WTC11 (cell line): ENCODE measurements at regions not wholly inside any gene's neighbourhood (a gene's known extent, or its start where the extent isn't known, plus 50 kb on each side); places are given as distances from the start of the nearest gene placed in this dataset.
A peak's percentile ranks its signal among the peaks of the same experiment; 100 is the strongest.

Experiments
- CBFB ChIP-seq: sonication (generic); formaldehyde crosslinking; IDR thresholded peaks from 2 replicates; pipeline ENCODE4 v1.8.1; 2022; ENCODE audit warnings: mild to moderate bottlenecking, low read depth, missing genetic modification reagents
- CREB1 ChIP-seq: sonication (generic); formaldehyde crosslinking; IDR thresholded peaks from 2 replicates; pipeline ENCODE4 v1.8.0; 2023; ENCODE audit warnings: mild to moderate bottlenecking, missing genetic modification reagents
- CREM ChIP-seq: sonication (generic); formaldehyde crosslinking; IDR thresholded peaks from 2 replicates; pipeline ENCODE4 v1.8.1; 2022; ENCODE audit warnings: mild to moderate bottlenecking, missing genetic modification reagents, moderate library complexity
- ESRRA ChIP-seq: sonication (generic); formaldehyde crosslinking; IDR thresholded peaks from 2 replicates; pipeline ENCODE4 v1.8.1; 2022; ENCODE audit warnings: mild to moderate bottlenecking, missing genetic modification reagents, borderline replicate concordance
- JUN ChIP-seq: sonication (generic); formaldehyde crosslinking; IDR thresholded peaks from 2 replicates; pipeline ENCODE4 v1.8.0; 2023; ENCODE audit warnings: mild to moderate bottlenecking, missing genetic modification reagents
- KAT7 ChIP-seq: sonication (generic); formaldehyde crosslinking; IDR thresholded peaks from 2 replicates; pipeline ENCODE4 v1.8.1; 2023; ENCODE audit warnings: missing genetic modification reagents, mild to moderate bottlenecking, borderline replicate concordance
- NR1H2 ChIP-seq: sonication (generic); formaldehyde crosslinking; IDR thresholded peaks from 2 replicates; pipeline ENCODE4 v1.9.0; 2021; ENCODE audit warnings: mild to moderate bottlenecking, moderate library complexity, missing genetic modification reagents
- TF ChIP-seq, protein P1 (sequence below): fragments of 200-600 bp; IDR thresholded peaks from 2 replicates; pipeline ENCODE4 v1.8.0; 2022; ENCODE audit warnings: antibody characterized with exemption
- TF ChIP-seq, protein P2 (sequence below): sonication (generic); formaldehyde crosslinking; IDR thresholded peaks from 2 replicates; pipeline ENCODE4 v1.8.0; 2022; ENCODE audit warnings: mild to moderate bottlenecking, missing genetic modification reagents
- TF ChIP-seq, protein P3 (sequence below): sonication (generic); formaldehyde crosslinking; IDR thresholded peaks from 2 replicates; pipeline ENCODE4 v1.8.1; 2022; ENCODE audit warnings: mild to moderate bottlenecking, moderate library complexity, missing genetic modification reagents
- TF ChIP-seq, protein P4 (sequence below): sonication (generic); formaldehyde crosslinking; conservative IDR thresholded peaks from 2 replicates; pipeline ENCODE4 v1.8.1; 2023; ENCODE audit warnings: mild to moderate bottlenecking, low read depth, missing genetic modification reagents, moderate library complexity
- TF ChIP-seq, protein P5 (sequence below): sonication (generic); formaldehyde crosslinking; conservative IDR thresholded peaks from 2 replicates; pipeline ENCODE4 v1.8.1; 2022; ENCODE audit warnings: mild to moderate bottlenecking, missing genetic modification reagents
- TF ChIP-seq, protein P6 (sequence below): sonication (generic); formaldehyde crosslinking; IDR thresholded peaks from 2 replicates; pipeline ENCODE4 v1.8.1; 2022; ENCODE audit warnings: mild to moderate bottlenecking, missing genetic modification reagents, moderate library complexity, borderline replicate concordance

DNA sequence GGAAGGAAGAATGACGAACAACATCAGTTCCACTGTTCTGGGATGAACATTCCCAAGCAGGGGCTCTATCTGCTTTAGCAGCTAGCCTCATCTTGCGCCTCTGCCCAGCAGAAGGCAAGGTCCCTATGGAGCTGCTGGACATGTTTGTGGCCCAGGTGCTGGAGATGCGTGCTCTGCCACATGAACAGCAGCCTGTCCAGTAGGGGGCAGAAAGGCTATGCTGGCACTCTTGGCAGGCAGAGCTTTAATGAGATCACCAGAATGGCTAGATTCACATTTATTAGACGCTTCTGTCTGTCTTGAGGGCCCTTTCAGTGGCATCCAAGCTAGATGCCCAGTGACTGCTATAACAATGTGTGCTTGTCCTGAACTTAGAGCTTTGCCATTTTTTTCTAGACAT is 1826.0 kb downstream of the STIM2 start:
- TF ChIP-seq CREM = no peak
- TF ChIP-seq, protein P1, sequence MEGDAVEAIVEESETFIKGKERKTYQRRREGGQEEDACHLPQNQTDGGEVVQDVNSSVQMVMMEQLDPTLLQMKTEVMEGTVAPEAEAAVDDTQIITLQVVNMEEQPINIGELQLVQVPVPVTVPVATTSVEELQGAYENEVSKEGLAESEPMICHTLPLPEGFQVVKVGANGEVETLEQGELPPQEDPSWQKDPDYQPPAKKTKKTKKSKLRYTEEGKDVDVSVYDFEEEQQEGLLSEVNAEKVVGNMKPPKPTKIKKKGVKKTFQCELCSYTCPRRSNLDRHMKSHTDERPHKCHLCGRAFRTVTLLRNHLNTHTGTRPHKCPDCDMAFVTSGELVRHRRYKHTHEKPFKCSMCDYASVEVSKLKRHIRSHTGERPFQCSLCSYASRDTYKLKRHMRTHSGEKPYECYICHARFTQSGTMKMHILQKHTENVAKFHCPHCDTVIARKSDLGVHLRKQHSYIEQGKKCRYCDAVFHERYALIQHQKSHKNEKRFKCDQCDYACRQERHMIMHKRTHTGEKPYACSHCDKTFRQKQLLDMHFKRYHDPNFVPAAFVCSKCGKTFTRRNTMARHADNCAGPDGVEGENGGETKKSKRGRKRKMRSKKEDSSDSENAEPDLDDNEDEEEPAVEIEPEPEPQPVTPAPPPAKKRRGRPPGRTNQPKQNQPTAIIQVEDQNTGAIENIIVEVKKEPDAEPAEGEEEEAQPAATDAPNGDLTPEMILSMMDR = peak; percentile 59
- no peak for TF ChIP-seq KAT7 (CRISPR knock-in tag)
- TF ChIP-seq, protein P2, sequence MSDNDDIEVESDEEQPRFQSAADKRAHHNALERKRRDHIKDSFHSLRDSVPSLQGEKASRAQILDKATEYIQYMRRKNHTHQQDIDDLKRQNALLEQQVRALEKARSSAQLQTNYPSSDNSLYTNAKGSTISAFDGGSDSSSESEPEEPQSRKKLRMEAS (CRISPR knock-in tag) = no peak
- no peak for TF ChIP-seq CREB1
- TF ChIP-seq, protein P3, sequence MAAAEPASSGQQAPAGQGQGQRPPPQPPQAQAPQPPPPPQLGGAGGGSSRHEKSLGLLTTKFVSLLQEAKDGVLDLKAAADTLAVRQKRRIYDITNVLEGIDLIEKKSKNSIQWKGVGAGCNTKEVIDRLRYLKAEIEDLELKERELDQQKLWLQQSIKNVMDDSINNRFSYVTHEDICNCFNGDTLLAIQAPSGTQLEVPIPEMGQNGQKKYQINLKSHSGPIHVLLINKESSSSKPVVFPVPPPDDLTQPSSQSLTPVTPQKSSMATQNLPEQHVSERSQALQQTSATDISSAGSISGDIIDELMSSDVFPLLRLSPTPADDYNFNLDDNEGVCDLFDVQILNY (CRISPR knock-in tag) = no peak
- TF ChIP-seq, protein P4, sequence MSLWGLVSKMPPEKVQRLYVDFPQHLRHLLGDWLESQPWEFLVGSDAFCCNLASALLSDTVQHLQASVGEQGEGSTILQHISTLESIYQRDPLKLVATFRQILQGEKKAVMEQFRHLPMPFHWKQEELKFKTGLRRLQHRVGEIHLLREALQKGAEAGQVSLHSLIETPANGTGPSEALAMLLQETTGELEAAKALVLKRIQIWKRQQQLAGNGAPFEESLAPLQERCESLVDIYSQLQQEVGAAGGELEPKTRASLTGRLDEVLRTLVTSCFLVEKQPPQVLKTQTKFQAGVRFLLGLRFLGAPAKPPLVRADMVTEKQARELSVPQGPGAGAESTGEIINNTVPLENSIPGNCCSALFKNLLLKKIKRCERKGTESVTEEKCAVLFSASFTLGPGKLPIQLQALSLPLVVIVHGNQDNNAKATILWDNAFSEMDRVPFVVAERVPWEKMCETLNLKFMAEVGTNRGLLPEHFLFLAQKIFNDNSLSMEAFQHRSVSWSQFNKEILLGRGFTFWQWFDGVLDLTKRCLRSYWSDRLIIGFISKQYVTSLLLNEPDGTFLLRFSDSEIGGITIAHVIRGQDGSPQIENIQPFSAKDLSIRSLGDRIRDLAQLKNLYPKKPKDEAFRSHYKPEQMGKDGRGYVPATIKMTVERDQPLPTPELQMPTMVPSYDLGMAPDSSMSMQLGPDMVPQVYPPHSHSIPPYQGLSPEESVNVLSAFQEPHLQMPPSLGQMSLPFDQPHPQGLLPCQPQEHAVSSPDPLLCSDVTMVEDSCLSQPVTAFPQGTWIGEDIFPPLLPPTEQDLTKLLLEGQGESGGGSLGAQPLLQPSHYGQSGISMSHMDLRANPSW (CRISPR knock-in tag) = no peak
- no peak for TF ChIP-seq ESRRA
- no peak for TF ChIP-seq NR1H2 (CRISPR knock-in tag)
- no peak for TF ChIP-seq CBFB (CRISPR knock-in tag)
- TF ChIP-seq, protein P5, sequence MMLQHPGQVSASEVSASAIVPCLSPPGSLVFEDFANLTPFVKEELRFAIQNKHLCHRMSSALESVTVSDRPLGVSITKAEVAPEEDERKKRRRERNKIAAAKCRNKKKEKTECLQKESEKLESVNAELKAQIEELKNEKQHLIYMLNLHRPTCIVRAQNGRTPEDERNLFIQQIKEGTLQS (CRISPR knock-in tag) = no peak
- TF ChIP-seq JUN (CRISPR knock-in tag) = no peak
- TF ChIP-seq, protein P6, sequence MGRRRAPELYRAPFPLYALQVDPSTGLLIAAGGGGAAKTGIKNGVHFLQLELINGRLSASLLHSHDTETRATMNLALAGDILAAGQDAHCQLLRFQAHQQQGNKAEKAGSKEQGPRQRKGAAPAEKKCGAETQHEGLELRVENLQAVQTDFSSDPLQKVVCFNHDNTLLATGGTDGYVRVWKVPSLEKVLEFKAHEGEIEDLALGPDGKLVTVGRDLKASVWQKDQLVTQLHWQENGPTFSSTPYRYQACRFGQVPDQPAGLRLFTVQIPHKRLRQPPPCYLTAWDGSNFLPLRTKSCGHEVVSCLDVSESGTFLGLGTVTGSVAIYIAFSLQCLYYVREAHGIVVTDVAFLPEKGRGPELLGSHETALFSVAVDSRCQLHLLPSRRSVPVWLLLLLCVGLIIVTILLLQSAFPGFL (CRISPR knock-in tag) = no peak
